NT2/D1 (cell line): ENCODE measurements at regions not wholly inside any gene's neighbourhood (a gene's known extent, or its start where the extent isn't known, plus 50 kb on each side); places are given as distances from the start of the nearest gene placed in this dataset.

Experiments
- SUZ12 ChIP-seq: IDR thresholded peaks from 2 replicates; pipeline ENCODE4 v1.6.1; 2011; ENCODE audit not compliant: insufficient read length, insufficient read depth; ENCODE audit errors: extremely low read depth
- YY1 ChIP-seq: IDR thresholded peaks from 2 replicates; pipeline ENCODE4 v1.6.1; 2011; ENCODE audit not compliant: insufficient read length, insufficient read depth
- ZNF274 ChIP-seq: IDR thresholded peaks from 2 replicates; pipeline ENCODE4 v1.6.1; 2011; ENCODE audit warnings: mild to moderate bottlenecking, low read depth, low read length

- TF ChIP-seq ZNF274 (no peak), YY1 (no peak), SUZ12 (no peak)
Observed at GRCh38 chr21:24290151-24290833, 1317.0 kb downstream of the MRPL39 start.
